LNCaP clone FGC (cell line): ENCODE measurements at regions not wholly inside any gene's neighbourhood (a gene's known extent, or its start where the extent isn't known, plus 50 kb on each side); places are given as distances from the start of the nearest gene placed in this dataset.

Source experiments
- DNase-seq: peaks from one replicate; pipeline ENCODE4 v3.0.0-alpha.2; 2011; ENCODE audit warnings: low read depth
- H3K4me3 ChIP-seq: 2 replicates; pipeline ENCODE4 v1.5.1; 2011; ENCODE audit warnings: mild to moderate bottlenecking, low read depth, low read length, control low read depth
- TF ChIP-seq, protein P1 (sequence below): IDR thresholded peaks from 2 replicates; pipeline ENCODE4 v1.5.1; 2012; ENCODE audit warnings: mild to moderate bottlenecking; ENCODE audit not compliant: control insufficient read depth, insufficient read depth; ENCODE audit errors: extremely low read depth

DNA sequence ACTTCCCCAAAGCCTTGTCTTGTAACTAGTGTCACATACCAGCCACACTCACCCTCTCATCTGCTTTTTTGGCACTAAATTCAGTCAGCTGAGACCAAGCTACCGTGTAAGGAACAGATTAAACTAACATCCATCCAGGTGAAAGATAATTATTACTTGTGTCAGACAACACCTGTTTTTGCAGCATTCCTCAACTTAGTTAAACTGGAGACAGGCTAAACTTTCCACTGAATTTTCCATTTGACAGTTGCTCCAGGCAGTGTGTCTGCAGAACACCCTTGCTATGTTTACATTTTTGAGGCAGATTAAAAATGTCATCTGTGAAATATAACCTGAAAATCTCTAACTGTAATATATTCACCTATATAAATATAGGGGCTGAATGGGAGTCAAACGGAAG lies 73.6 kb downstream of the CYP26A1 start:
- TF ChIP-seq, protein P1, sequence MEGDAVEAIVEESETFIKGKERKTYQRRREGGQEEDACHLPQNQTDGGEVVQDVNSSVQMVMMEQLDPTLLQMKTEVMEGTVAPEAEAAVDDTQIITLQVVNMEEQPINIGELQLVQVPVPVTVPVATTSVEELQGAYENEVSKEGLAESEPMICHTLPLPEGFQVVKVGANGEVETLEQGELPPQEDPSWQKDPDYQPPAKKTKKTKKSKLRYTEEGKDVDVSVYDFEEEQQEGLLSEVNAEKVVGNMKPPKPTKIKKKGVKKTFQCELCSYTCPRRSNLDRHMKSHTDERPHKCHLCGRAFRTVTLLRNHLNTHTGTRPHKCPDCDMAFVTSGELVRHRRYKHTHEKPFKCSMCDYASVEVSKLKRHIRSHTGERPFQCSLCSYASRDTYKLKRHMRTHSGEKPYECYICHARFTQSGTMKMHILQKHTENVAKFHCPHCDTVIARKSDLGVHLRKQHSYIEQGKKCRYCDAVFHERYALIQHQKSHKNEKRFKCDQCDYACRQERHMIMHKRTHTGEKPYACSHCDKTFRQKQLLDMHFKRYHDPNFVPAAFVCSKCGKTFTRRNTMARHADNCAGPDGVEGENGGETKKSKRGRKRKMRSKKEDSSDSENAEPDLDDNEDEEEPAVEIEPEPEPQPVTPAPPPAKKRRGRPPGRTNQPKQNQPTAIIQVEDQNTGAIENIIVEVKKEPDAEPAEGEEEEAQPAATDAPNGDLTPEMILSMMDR, result no peak
- DNase-seq, result no peak
- no peak overlapping the region for H3K4me3 ChIP-seq

DNA sequence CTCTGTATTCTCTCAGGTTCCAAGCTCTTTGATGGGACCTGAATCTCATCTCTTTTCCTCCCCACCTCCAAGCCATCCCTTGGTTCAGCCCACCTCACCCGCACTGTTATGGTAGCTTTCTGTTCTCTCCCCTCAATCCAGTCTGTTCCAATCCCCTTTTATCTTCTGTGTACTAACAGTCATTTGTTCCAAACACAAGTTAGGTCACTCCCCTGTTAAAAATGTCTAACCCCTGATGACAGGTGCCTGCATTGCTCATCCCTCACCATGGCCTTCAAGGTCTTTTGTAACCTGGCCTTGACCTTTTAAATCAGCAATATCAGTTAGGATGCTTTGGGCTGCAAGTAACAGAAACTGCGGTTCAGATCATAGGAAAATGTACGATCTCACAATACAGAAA lies 74.8 kb downstream of the CYP26A1 start:
- no peak overlapping the region for H3K4me3 ChIP-seq
- DNase-seq, result no peak
- TF ChIP-seq, protein P1, result no peak

DNA sequence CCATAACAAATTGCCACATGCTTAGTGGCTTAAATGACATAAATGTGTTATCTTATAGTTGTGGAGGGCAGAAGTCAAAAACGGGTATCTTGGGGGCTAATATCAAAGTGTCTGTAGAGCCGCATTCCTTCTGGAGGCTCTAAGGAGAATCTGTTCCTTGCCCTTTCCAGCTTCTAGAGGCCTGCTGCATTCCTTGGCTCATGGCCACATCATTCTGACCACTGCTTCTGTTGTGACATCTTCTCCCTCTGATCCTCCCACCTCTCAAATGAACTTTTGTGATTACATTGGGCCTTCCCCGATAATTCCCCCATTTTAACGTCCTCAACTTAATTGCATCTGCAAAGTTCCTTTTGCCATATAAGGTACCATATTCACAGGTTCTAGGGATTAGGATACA lies 76.1 kb downstream of the CYP26A1 start:
- no peak overlapping the region for H3K4me3 ChIP-seq
- no peak for DNase-seq
- TF ChIP-seq, protein P1, result no peak

DNA sequence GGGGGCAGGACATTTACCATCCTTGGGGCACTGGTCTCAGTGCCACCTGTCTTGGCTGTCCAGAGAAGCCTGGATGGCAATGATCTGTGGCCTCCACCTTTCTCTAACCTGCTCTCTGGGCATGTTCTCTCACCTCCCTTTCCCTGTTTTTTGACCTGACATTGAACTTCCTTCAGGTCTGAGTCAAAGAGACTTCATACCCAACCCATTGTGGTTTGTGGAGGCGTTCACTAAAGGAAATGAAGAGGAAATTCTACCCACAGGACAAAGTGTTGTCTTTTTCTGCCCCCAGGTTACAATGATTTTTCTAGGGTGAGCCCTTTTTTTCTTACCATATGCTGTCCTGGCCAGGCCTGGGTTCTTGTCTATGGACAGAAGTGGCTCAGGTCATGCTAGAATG lies 76.6 kb downstream of the CYP26A1 start:
- TF ChIP-seq, protein P1, result no peak
- no peak for DNase-seq

DNA sequence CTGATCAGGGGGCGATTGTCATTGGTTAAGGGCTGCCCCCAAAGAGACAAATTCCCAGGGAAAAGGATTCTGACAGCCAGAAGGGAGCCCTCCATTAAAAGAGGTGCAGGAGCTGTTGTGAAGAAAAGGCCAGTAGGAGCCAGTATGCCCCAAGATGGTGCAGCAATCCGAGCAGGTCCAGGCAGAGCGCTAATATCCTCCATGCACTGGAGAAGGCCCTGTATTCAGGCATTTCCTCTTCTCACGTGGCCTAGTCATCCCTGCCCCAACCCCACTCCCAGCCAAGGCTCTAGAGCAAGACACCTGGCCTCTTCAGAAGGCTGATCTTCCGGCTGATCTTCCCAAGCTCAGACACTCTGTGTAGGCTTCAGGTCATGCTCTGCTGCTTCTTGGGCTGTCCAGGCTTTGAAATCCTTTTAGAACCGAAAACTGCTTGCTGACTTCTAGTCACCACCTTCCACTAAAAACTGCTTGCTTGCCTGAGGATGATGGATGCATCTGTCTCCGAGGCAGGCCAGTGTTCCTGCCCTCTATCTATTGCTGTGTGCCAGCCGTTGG lies 77.4 kb downstream of the CYP26A1 start:
- no peak overlapping the region for H3K4me3 ChIP-seq
- TF ChIP-seq, protein P1, result no peak
- no peak for DNase-seq

More for the DNA sequence above, 76.6 kb downstream of the CYP26A1 start:
- no peak overlapping the region for H3K4me3 ChIP-seq

DNA sequence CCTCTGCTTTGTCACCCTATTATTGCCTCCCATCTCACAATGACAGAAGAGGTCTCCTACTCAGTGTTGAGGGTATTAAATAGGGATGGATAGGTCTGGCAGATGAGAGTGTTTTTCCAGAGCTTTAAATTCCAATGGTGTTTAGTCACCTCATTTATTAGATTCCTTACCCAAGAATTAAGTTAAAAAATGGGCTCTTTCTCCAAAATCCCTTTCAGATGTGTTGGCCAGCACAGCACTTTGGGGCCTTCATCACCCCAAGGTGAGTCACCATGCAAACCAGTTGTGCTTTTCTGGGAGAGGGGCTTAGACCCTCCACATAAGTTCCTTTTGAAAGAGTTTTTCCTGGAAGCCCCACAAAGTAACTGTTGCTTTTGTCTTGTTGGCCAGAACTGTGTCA lies 78.4 kb downstream of the CYP26A1 start:
- no peak overlapping the region for H3K4me3 ChIP-seq
- TF ChIP-seq, protein P1, result no peak
- no peak for DNase-seq

DNA sequence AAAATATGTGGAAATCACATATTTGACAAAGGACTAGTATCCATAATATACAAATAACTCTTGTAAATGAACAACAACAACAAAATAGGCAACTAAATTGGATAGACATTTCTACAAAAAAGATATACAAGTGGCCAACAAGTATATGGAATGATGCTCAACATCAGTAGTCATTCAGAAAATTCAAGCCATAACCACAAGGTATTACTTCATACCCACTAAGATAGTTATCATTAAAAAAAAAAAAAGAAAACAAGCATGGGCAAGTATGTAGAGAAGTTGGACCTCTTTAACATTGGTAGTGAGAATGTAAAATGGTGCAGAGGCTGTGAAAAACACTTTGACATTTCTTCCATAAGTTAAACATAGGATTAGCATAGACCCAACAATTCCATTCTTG lies 80.8 kb downstream of the CYP26A1 start:
- TF ChIP-seq, protein P1, result no peak
- no peak overlapping the region for H3K4me3 ChIP-seq
- no peak for DNase-seq
